Endothelial cell of umbilical vein (primary cell): ENCODE measurements at regions not wholly inside any gene's neighbourhood (a gene's known extent, or its start where the extent isn't known, plus 50 kb on each side); places are given as distances from the start of the nearest gene placed in this dataset.

Source experiments
- BruUV-seq: library from RNA; stranded (reverse); fragments of 400-500 nt; replicated peaks from 2 replicates; lab custom pipeline; 2021; lab: Mats Ljungman, UMichigan
- CTCF ChIA-PET: fragments of 300-600, 350-600 bp; sonication (Branson Sonifier 250); formaldehyde crosslinking; loops from one replicate; lab custom pipeline; 2021; ENCODE audit warnings: antibody characterized with exemption, inconsistent platforms; lab: Charles Lee
- POLR2A ChIA-PET: fragments of 300-600, 350-600 bp; sonication (Branson Sonifier 250); formaldehyde crosslinking; loops from one replicate; lab custom pipeline; 2021; ENCODE audit warnings: antibody characterized with exemption, inconsistent platforms; lab: Charles Lee
- DNase-seq: peaks from one replicate; pipeline ENCODE4 v3.0.0-alpha.2; 2011; ENCODE audit warnings: low read depth, low spot score
- FAIRE-seq: peaks from 2 replicates; lab custom pipeline; 2011; peaks lifted over from hg19 to GRCh38; lab: Jason Lieb, UNC
- H2AFZ ChIP-seq: 2 replicates; pipeline ENCODE4 v1.6.0; 2012; ENCODE audit warnings: low read depth, low read length, control low read depth, inconsistent platforms
- H3K27ac ChIP-seq: 2 replicates; pipeline ENCODE4 v1.5.1; 2011; ENCODE audit warnings: low read depth, mild to moderate bottlenecking, control low read depth, low read length, moderate library complexity; ENCODE audit not compliant: insufficient read depth
- H3K27me3 ChIP-seq, 2 experiments: 2 replicates each; pipeline versions ENCODE4 v1.6.0 to v1.6.1; 2011; ENCODE audit warnings: low read length in 2 of 2, mixed read lengths in 1 of 2; ENCODE audit not compliant: control insufficient read depth in 2 of 2, insufficient read depth in 2 of 2
- H3K36me3 ChIP-seq, 2 experiments: 2 replicates in 1 of 2; 3 replicates in 1 of 2; pipeline ENCODE4 v1.5.1; 2011; ENCODE audit warnings: low read length in 2 of 2, mild to moderate bottlenecking in 1 of 2, moderate library complexity in 1 of 2; ENCODE audit not compliant: control insufficient read depth in 2 of 2, insufficient read depth in 2 of 2; ENCODE audit errors: extremely low read depth in 1 of 2
- H3K4me1 ChIP-seq: 3 replicates; pipeline ENCODE4 v1.5.1; 2011; ENCODE audit warnings: mild to moderate bottlenecking, low read length; ENCODE audit not compliant: control insufficient read depth, insufficient read depth; ENCODE audit errors: extremely low read depth
- H3K4me2 ChIP-seq: 2 replicates; pipeline ENCODE4 v1.6.1; 2011; ENCODE audit warnings: low read length, control low read depth, mixed read lengths; ENCODE audit not compliant: insufficient read depth
- H3K4me3 ChIP-seq, 3 experiments: fragments of 200-600 bp in 1 of 3; sonication (generic), shearing (Covaris generic) in 1 of 3; replicated peaks in 1 of 3; 2 replicates each; pipeline ENCODE4 v1.5.1; 2011 to 2016; ENCODE audit warnings: control low read depth in 3 of 3, low read length in 3 of 3, mild to moderate bottlenecking in 2 of 3, inconsistent platforms in 1 of 3, low read depth in 1 of 3, moderate library complexity in 1 of 3; ENCODE audit not compliant: insufficient read depth in 1 of 3
- H3K79me2 ChIP-seq: 2 replicates; pipeline ENCODE4 v1.6.0; 2012; ENCODE audit warnings: low read length, inconsistent platforms; ENCODE audit not compliant: control insufficient read depth, insufficient read depth
- H3K9ac ChIP-seq: replicated peaks from 2 replicates; pipeline ENCODE3; 2011; ENCODE audit warnings: low read length, control low read depth; ENCODE audit not compliant: insufficient read depth; ENCODE audit errors: extremely low read depth
- H3K9me1 ChIP-seq: replicated peaks from 3 replicates; pipeline ENCODE4 v1.6.0; 2011; ENCODE audit warnings: mild to moderate bottlenecking, low read length; ENCODE audit not compliant: control insufficient read depth, insufficient read depth; ENCODE audit errors: extremely low read depth
- H3K9me3 ChIP-seq: replicated peaks from 2 replicates; pipeline ENCODE4 v1.5.1; 2012; ENCODE audit warnings: low read length, inconsistent platforms; ENCODE audit not compliant: control insufficient read depth, insufficient read depth
- H4K20me1 ChIP-seq: replicated peaks from 2 replicates; pipeline ENCODE3; 2011; ENCODE audit warnings: mild to moderate bottlenecking, low read length; ENCODE audit not compliant: control insufficient read depth, insufficient read depth; ENCODE audit errors: extremely low read depth
- GATA2 ChIP-seq: IDR thresholded peaks from 2 replicates; pipeline ENCODE4 v1.7.0; 2011; ENCODE audit warnings: low read depth, mild to moderate bottlenecking, moderate library complexity, mixed read lengths, low read length; ENCODE audit not compliant: insufficient read length, insufficient read depth
- JUN ChIP-seq: IDR thresholded peaks from 2 replicates; pipeline ENCODE4 v1.6.1; 2011; ENCODE audit warnings: borderline replicate concordance, low read depth; ENCODE audit not compliant: insufficient read length, insufficient read depth
- dilution Hi-C: fragments of 300-500 bp; cut with MboI; formaldehyde crosslinking; loops from one replicate; pipeline ENCODE4 v1.15.0; 2019; ENCODE audit warnings: low sequenced_read_pairs; ENCODE audit not compliant: extremely low pct_ligation_motif_present
- intact Hi-C: fragments of 100-400 bp; cut with micrococcal nuclease; formaldehyde crosslinking; loops from one replicate; pipeline ENCODE4 v1.10.0; 2022
- TF ChIP-seq, protein P1 (sequence below): IDR thresholded peaks from 2 replicates; pipeline ENCODE4 v1.6.1; 2011; ENCODE audit not compliant: insufficient read depth, insufficient read length

GRCh38 chr2:238997684-238998083 is 149.8 kb downstream of the TWIST2 start:
- DNase-seq, result no peak
- FAIRE-seq, result no peak

More at GRCh38 chr2:238997684-238998083, 149.8 kb downstream of the TWIST2 start:
- H3K27me3 ChIP-seq, result no peaks in the 10 kb centered on the region
- H3K4me1 ChIP-seq, result no peaks in the 10 kb centered on the region
- BruUV-seq, result no TSS peak
- H3K4me2 ChIP-seq, result no peak overlapping the region
- no peak for TF ChIP-seq GATA2
- no peak for TF ChIP-seq JUN
- TF ChIP-seq, protein P1, sequence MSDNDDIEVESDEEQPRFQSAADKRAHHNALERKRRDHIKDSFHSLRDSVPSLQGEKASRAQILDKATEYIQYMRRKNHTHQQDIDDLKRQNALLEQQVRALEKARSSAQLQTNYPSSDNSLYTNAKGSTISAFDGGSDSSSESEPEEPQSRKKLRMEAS, result no peak
- dilution Hi-C loops (no loop called here), intact Hi-C loops (no loop called here)
- H3K36me3 ChIP-seq, result no peaks in the 10 kb centered on the region
- no peak overlapping the region for H3K27ac ChIP-seq
- no peaks in the 10 kb centered on the region for H3K79me2 ChIP-seq
- no peaks in the 10 kb centered on the region for H4K20me1 ChIP-seq
- no peak overlapping the region for H3K9ac ChIP-seq
- POLR2A ChIA-PET, result no interaction called here
- CTCF ChIA-PET, result no interaction called here
- no peak overlapping the region for H2AFZ ChIP-seq
- H3K9me1 ChIP-seq, result no peaks in the 10 kb centered on the region
- H3K4me3 ChIP-seq, result no peak overlapping the region
- H3K9me3 ChIP-seq, result no peaks in the 10 kb centered on the region
